WTC11 (cell line): ENCODE measurements at regions not wholly inside any gene's neighbourhood (a gene's known extent, or its start where the extent isn't known, plus 50 kb on each side); places are given as distances from the start of the nearest gene placed in this dataset.

Source experiments
- E2F5 ChIP-seq: sonication (generic); formaldehyde crosslinking; IDR thresholded peaks from 2 replicates; pipeline ENCODE4 v1.8.1; 2022; ENCODE audit warnings: mild to moderate bottlenecking, moderate library complexity, missing genetic modification reagents
- HMGXB4 ChIP-seq: sonication (generic); formaldehyde crosslinking; IDR thresholded peaks from 2 replicates; pipeline ENCODE4 v1.8.1; 2023; ENCODE audit warnings: mild to moderate bottlenecking, moderate library complexity, missing genetic modification reagents
- JAZF1 ChIP-seq: fragments of 250-450 bp; sonication (Bioruptor Pico); IDR thresholded peaks from 2 replicates; pipeline ENCODE4 v1.9.0; 2021; ENCODE audit warnings: moderate library complexity, mild to moderate bottlenecking, inconsistent platforms
- NFYB ChIP-seq: sonication (generic); formaldehyde crosslinking; conservative IDR thresholded peaks from 2 replicates; pipeline ENCODE4 v1.8.0; 2022; ENCODE audit warnings: low read depth, missing genetic modification reagents
- SP1 ChIP-seq: sonication (generic); formaldehyde crosslinking; conservative IDR thresholded peaks from 2 replicates; pipeline ENCODE4 v1.8.1; 2022; ENCODE audit warnings: missing genetic modification reagents
- TCF7 ChIP-seq: sonication (generic); formaldehyde crosslinking; IDR thresholded peaks from 2 replicates; pipeline ENCODE4 v1.8.0; 2022; ENCODE audit warnings: mild to moderate bottlenecking, low read depth, missing genetic modification reagents, moderate library complexity
- TEAD4 ChIP-seq: sonication (generic); formaldehyde crosslinking; IDR thresholded peaks from 2 replicates; pipeline ENCODE4 v1.8.0; 2022; ENCODE audit warnings: mild to moderate bottlenecking, missing genetic modification reagents
- ZNF396 ChIP-seq: fragments of 250-450 bp; sonication (Bioruptor Pico); IDR thresholded peaks from 2 replicates; pipeline ENCODE4 v1.8.0; 2021; ENCODE audit warnings: mild to moderate bottlenecking, moderate library complexity, borderline replicate concordance
- TF ChIP-seq, protein P1 (sequence below): sonication (generic); formaldehyde crosslinking; IDR thresholded peaks from 2 replicates; pipeline ENCODE4 v1.8.1; 2023; ENCODE audit warnings: mild to moderate bottlenecking, missing genetic modification reagents, moderate library complexity
- TF ChIP-seq, protein P2 (sequence below): fragments of 200-600 bp; IDR thresholded peaks from 2 replicates; pipeline ENCODE4 v1.8.0; 2022; ENCODE audit warnings: antibody characterized with exemption
- TF ChIP-seq, protein P3 (sequence below): sonication (generic); formaldehyde crosslinking; conservative IDR thresholded peaks from 2 replicates; pipeline ENCODE4 v1.8.1; 2023; ENCODE audit warnings: mild to moderate bottlenecking, low read depth, missing genetic modification reagents, moderate library complexity

DNA sequence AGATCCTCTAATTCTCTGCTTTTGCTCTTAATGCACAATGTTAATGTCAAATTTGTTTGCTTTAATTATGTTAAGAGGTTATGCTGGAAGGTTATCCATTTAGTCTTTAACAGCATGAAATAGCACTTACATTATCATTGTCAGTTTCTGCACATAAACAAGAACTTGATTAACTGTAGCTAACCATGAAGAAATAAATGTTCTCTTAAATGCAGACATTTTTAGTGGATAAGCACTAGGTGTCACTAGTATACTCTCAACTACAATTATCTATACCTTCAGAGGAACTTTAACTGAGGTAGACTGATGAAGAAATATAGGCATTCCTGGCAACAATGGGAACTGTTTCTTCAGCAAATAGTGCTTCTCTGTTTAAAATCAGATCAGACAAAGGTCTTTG is 178.8 kb upstream of the CHST9 start:
- TF ChIP-seq TEAD4 (no peak), E2F5 (CRISPR knock-in tag) (no peak), TCF7 (no peak), JAZF1 (CRISPR knock-in tag) (no peak), NFYB (CRISPR knock-in tag) (no peak), ZNF396 (CRISPR knock-in tag) (no peak), HMGXB4 (CRISPR knock-in tag) (no peak), SP1 (CRISPR knock-in tag) (no peak)
- TF ChIP-seq, protein P1, sequence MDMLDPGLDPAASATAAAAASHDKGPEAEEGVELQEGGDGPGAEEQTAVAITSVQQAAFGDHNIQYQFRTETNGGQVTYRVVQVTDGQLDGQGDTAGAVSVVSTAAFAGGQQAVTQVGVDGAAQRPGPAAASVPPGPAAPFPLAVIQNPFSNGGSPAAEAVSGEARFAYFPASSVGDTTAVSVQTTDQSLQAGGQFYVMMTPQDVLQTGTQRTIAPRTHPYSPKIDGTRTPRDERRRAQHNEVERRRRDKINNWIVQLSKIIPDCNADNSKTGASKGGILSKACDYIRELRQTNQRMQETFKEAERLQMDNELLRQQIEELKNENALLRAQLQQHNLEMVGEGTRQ (CRISPR knock-in tag): no peak
- TF ChIP-seq, protein P2, sequence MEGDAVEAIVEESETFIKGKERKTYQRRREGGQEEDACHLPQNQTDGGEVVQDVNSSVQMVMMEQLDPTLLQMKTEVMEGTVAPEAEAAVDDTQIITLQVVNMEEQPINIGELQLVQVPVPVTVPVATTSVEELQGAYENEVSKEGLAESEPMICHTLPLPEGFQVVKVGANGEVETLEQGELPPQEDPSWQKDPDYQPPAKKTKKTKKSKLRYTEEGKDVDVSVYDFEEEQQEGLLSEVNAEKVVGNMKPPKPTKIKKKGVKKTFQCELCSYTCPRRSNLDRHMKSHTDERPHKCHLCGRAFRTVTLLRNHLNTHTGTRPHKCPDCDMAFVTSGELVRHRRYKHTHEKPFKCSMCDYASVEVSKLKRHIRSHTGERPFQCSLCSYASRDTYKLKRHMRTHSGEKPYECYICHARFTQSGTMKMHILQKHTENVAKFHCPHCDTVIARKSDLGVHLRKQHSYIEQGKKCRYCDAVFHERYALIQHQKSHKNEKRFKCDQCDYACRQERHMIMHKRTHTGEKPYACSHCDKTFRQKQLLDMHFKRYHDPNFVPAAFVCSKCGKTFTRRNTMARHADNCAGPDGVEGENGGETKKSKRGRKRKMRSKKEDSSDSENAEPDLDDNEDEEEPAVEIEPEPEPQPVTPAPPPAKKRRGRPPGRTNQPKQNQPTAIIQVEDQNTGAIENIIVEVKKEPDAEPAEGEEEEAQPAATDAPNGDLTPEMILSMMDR: no peak
- TF ChIP-seq, protein P3, sequence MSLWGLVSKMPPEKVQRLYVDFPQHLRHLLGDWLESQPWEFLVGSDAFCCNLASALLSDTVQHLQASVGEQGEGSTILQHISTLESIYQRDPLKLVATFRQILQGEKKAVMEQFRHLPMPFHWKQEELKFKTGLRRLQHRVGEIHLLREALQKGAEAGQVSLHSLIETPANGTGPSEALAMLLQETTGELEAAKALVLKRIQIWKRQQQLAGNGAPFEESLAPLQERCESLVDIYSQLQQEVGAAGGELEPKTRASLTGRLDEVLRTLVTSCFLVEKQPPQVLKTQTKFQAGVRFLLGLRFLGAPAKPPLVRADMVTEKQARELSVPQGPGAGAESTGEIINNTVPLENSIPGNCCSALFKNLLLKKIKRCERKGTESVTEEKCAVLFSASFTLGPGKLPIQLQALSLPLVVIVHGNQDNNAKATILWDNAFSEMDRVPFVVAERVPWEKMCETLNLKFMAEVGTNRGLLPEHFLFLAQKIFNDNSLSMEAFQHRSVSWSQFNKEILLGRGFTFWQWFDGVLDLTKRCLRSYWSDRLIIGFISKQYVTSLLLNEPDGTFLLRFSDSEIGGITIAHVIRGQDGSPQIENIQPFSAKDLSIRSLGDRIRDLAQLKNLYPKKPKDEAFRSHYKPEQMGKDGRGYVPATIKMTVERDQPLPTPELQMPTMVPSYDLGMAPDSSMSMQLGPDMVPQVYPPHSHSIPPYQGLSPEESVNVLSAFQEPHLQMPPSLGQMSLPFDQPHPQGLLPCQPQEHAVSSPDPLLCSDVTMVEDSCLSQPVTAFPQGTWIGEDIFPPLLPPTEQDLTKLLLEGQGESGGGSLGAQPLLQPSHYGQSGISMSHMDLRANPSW (CRISPR knock-in tag): no peak
